ENCODE measurements at regions not wholly inside any gene's neighbourhood (a gene's known extent, or its start where the extent isn't known, plus 50 kb on each side); places are given as distances from the start of the nearest gene placed in this dataset.
"Not testable (repeated sequence)": the region's sequence is repeated elsewhere in the genome, so short reads cannot be mapped to it uniquely, and the experiment has no call there.

GRCh38 chr7:51619880-51620279 is 303.3 kb upstream of the COBL start:
- Histone ChIP-seq H3K4me3 (ENCODE audit: low read length) (no peak overlapping the region), H3K27me3 (ENCODE audit: insufficient read depth, low read length) (no peaks in the 10 kb centered on the region), H2AFZ (ENCODE audit: low read depth, low read length) (no peak overlapping the region), H3K9me3 (ENCODE audit: low read length) (no peaks in the 10 kb centered on the region), H3K36me3 (ENCODE audit: insufficient read depth, low read length) (no peaks in the 10 kb centered on the region), H3K4me1 (ENCODE audit: insufficient read depth, low read length) (no peaks in the 10 kb centered on the region)

- Histone ChIP-seq H3K4me3 (ENCODE audit: low read length) (no peak overlapping the region), H3K9me3 (ENCODE audit: low read length) (no peaks in the 10 kb centered on the region), H3K27me3 (ENCODE audit: insufficient read depth, low read length) (no peaks in the 10 kb centered on the region), H3K4me1 (ENCODE audit: insufficient read depth, low read length) (no peaks in the 10 kb centered on the region), H2AFZ (ENCODE audit: low read depth, low read length) (no peak overlapping the region), H3K36me3 (ENCODE audit: insufficient read depth, low read length) (no peaks in the 10 kb centered on the region)
Measured at GRCh38 chr7:51617686-51618085, 301.1 kb upstream of the COBL start.

- H3K9me3 ChIP-seq (ENCODE audit: low read length), result peaks cover 2% of the 10 kb centered on the region
- H3K27me3 ChIP-seq (ENCODE audit: insufficient read depth, low read length), result no peaks in the 10 kb centered on the region
- peaks cover 3% of the 10 kb centered on the region for H3K4me1 ChIP-seq (ENCODE audit: insufficient read depth, low read length)
- no peak overlapping the region for H2AFZ ChIP-seq (ENCODE audit: low read depth, low read length)
- H3K4me3 ChIP-seq (ENCODE audit: low read length), result no peak overlapping the region
- H3K36me3 ChIP-seq (ENCODE audit: insufficient read depth, low read length), result no peaks in the 10 kb centered on the region
Measured at GRCh38 chr7:51613911-51614357, 297.3 kb upstream of the COBL start.

- Histone ChIP-seq H3K4me1 (ENCODE audit: insufficient read depth, low read length) (peaks cover 3% of the 10 kb centered on the region), H3K27me3 (ENCODE audit: insufficient read depth, low read length) (no peaks in the 10 kb centered on the region), H3K4me3 (ENCODE audit: low read length) (no peak overlapping the region), H2AFZ (ENCODE audit: low read depth, low read length) (no peak overlapping the region), H3K36me3 (ENCODE audit: insufficient read depth, low read length) (no peaks in the 10 kb centered on the region), H3K9me3 (ENCODE audit: low read length) (peaks cover 2% of the 10 kb centered on the region)
Measured at GRCh38 chr7:51611937-51612336, 295.3 kb upstream of the COBL start.

GRCh38 chr7:51607447-51607846 is 290.8 kb upstream of the COBL start:
- Histone ChIP-seq H3K9me3 (ENCODE audit: low read length) (peaks cover 2% of the 10 kb centered on the region), H3K4me1 (ENCODE audit: insufficient read depth, low read length) (peaks cover 3% of the 10 kb centered on the region), H3K36me3 (ENCODE audit: insufficient read depth, low read length) (no peaks in the 10 kb centered on the region), H2AFZ (ENCODE audit: low read depth, low read length) (no peak overlapping the region), H3K27me3 (ENCODE audit: insufficient read depth, low read length) (no peaks in the 10 kb centered on the region), H3K4me3 (ENCODE audit: low read length) (no peak overlapping the region)

- Histone ChIP-seq H3K36me3 (ENCODE audit: insufficient read depth, low read length) (no peaks in the 10 kb centered on the region), H2AFZ (ENCODE audit: low read depth, low read length) (no peak overlapping the region), H3K4me3 (ENCODE audit: low read length) (no peak overlapping the region), H3K4me1 (ENCODE audit: insufficient read depth, low read length) (peaks cover 1% of the 10 kb centered on the region), H3K9me3 (ENCODE audit: low read length) (peaks cover 2% of the 10 kb centered on the region), H3K27me3 (ENCODE audit: insufficient read depth, low read length) (no peaks in the 10 kb centered on the region)
Measured at GRCh38 chr7:51606601-51607154, 290.1 kb upstream of the COBL start.

- Histone ChIP-seq H3K27me3 (ENCODE audit: insufficient read depth, low read length) (no peaks in the 10 kb centered on the region), H3K9me3 (ENCODE audit: low read length) (no peaks in the 10 kb centered on the region), H3K4me1 (ENCODE audit: insufficient read depth, low read length) (no peaks in the 10 kb centered on the region), H3K36me3 (ENCODE audit: insufficient read depth, low read length) (no peaks in the 10 kb centered on the region), H2AFZ (ENCODE audit: low read depth, low read length) (no peak overlapping the region), H3K4me3 (ENCODE audit: low read length) (no peak overlapping the region)
Measured at GRCh38 chr7:51602376-51602775, 285.8 kb upstream of the COBL start.

GRCh38 chr7:51601461-51601860 is 284.9 kb upstream of the COBL start:
- Histone ChIP-seq H3K27me3 (ENCODE audit: insufficient read depth, low read length) (no peaks in the 10 kb centered on the region), H3K36me3 (ENCODE audit: insufficient read depth, low read length) (no peaks in the 10 kb centered on the region)

GRCh38 chr7:51599935-51600334 is 283.3 kb upstream of the COBL start:
- H2AFZ ChIP-seq (ENCODE audit: low read depth, low read length); H3K4me3 ChIP-seq (ENCODE audit: low read length); H3K36me3 ChIP-seq (ENCODE audit: insufficient read depth, low read length); H3K4me1 ChIP-seq (ENCODE audit: insufficient read depth, low read length); H3K9me3 ChIP-seq (ENCODE audit: low read length); H3K27me3 ChIP-seq (ENCODE audit: insufficient read depth, low read length): not testable (repeated sequence)

More at GRCh38 chr7:51601461-51601860, 284.9 kb upstream of the COBL start:
- H3K4me1 ChIP-seq (ENCODE audit: insufficient read depth, low read length), result no peaks in the 10 kb centered on the region
- no peaks in the 10 kb centered on the region for H3K9me3 ChIP-seq (ENCODE audit: low read length)
- no peak overlapping the region for H3K4me3 ChIP-seq (ENCODE audit: low read length)
- no peak overlapping the region for H2AFZ ChIP-seq (ENCODE audit: low read depth, low read length)

GRCh38 chr7:51593628-51594027 is 277.0 kb upstream of the COBL start:
- no peak overlapping the region for H2AFZ ChIP-seq (ENCODE audit: low read depth, low read length)
- H3K4me1 ChIP-seq (ENCODE audit: insufficient read depth, low read length), result peaks cover 11% of the 10 kb centered on the region
- no peak overlapping the region for H3K4me3 ChIP-seq (ENCODE audit: low read length)
- no peaks in the 10 kb centered on the region for H3K9me3 ChIP-seq (ENCODE audit: low read length)
- no peaks in the 10 kb centered on the region for H3K36me3 ChIP-seq (ENCODE audit: insufficient read depth, low read length)
- no peaks in the 10 kb centered on the region for H3K27me3 ChIP-seq (ENCODE audit: insufficient read depth, low read length)

GRCh38 chr7:51592842-51593599 is 276.4 kb upstream of the COBL start:
- Histone ChIP-seq H2AFZ (ENCODE audit: low read depth, low read length) (no peak overlapping the region), H3K9me3 (ENCODE audit: low read length) (no peaks in the 10 kb centered on the region), H3K4me1 (ENCODE audit: insufficient read depth, low read length) (peaks cover 11% of the 10 kb centered on the region), H3K36me3 (ENCODE audit: insufficient read depth, low read length) (no peaks in the 10 kb centered on the region), H3K27me3 (ENCODE audit: insufficient read depth, low read length) (no peaks in the 10 kb centered on the region), H3K4me3 (ENCODE audit: low read length) (no peak overlapping the region)

- no peak overlapping the region for H2AFZ ChIP-seq (ENCODE audit: low read depth, low read length)
- H3K4me1 ChIP-seq (ENCODE audit: insufficient read depth, low read length), result peaks cover 11% of the 10 kb centered on the region
- H3K4me3 ChIP-seq (ENCODE audit: low read length), result no peak overlapping the region
- H3K27me3 ChIP-seq (ENCODE audit: insufficient read depth, low read length), result no peaks in the 10 kb centered on the region
- no peaks in the 10 kb centered on the region for H3K36me3 ChIP-seq (ENCODE audit: insufficient read depth, low read length)
- H3K9me3 ChIP-seq (ENCODE audit: low read length), result no peaks in the 10 kb centered on the region
Measured at GRCh38 chr7:51591223-51591622, 274.6 kb upstream of the COBL start.

- no peaks in the 10 kb centered on the region for H3K9me3 ChIP-seq (ENCODE audit: low read length)
- no peaks in the 10 kb centered on the region for H3K36me3 ChIP-seq (ENCODE audit: insufficient read depth, low read length)
- no peak overlapping the region for H2AFZ ChIP-seq (ENCODE audit: low read depth, low read length)
- no peak overlapping the region for H3K4me3 ChIP-seq (ENCODE audit: low read length)
- H3K27me3 ChIP-seq (ENCODE audit: insufficient read depth, low read length), result no peaks in the 10 kb centered on the region
- peaks cover 11% of the 10 kb centered on the region for H3K4me1 ChIP-seq (ENCODE audit: insufficient read depth, low read length)
Measured at GRCh38 chr7:51590746-51591145, 274.1 kb upstream of the COBL start.

GRCh38 chr7:51589111-51589510 is 272.5 kb upstream of the COBL start:
- Histone ChIP-seq H3K4me1 (ENCODE audit: insufficient read depth, low read length) (peaks cover 11% of the 10 kb centered on the region), H2AFZ (ENCODE audit: low read depth, low read length) (no peak overlapping the region), H3K27me3 (ENCODE audit: insufficient read depth, low read length) (no peaks in the 10 kb centered on the region), H3K9me3 (ENCODE audit: low read length) (no peaks in the 10 kb centered on the region), H3K4me3 (ENCODE audit: low read length) (no peak overlapping the region), H3K36me3 (ENCODE audit: insufficient read depth, low read length) (no peaks in the 10 kb centered on the region)
